ENCODE measurements at regions not wholly inside any gene's neighbourhood (a gene's known extent, or its start where the extent isn't known, plus 50 kb on each side); places are given as distances from the start of the nearest gene placed in this dataset.

- TF ChIP-seq CTCF (IDR thresholded peaks at IDR 0.05), result no peak
- H3K9me3 Mint-ChIP-seq (ENCODE audit: unreplicated experiment), result no peaks in the 10 kb centered on the region
- no peak overlapping the region for H3K27ac Mint-ChIP-seq (ENCODE audit: unreplicated experiment)
- no peaks in the 10 kb centered on the region for H3K36me3 Mint-ChIP-seq (ENCODE audit: unreplicated experiment)
- DNase-seq (ENCODE audit: extremely low spot score, unreplicated experiment), result no peak
- no peak overlapping the region for H3K4me3 Mint-ChIP-seq (ENCODE audit: unreplicated experiment)
- no peaks in the 10 kb centered on the region for H3K27me3 Mint-ChIP-seq (ENCODE audit: unreplicated experiment)
- H3K4me1 Mint-ChIP-seq (ENCODE audit: unreplicated experiment), result peaks cover 5% of the 10 kb centered on the region
Observed at GRCh38 chr3:64998317-64998716, 310.5 kb upstream of the ADAMTS9 start.

DNA sequence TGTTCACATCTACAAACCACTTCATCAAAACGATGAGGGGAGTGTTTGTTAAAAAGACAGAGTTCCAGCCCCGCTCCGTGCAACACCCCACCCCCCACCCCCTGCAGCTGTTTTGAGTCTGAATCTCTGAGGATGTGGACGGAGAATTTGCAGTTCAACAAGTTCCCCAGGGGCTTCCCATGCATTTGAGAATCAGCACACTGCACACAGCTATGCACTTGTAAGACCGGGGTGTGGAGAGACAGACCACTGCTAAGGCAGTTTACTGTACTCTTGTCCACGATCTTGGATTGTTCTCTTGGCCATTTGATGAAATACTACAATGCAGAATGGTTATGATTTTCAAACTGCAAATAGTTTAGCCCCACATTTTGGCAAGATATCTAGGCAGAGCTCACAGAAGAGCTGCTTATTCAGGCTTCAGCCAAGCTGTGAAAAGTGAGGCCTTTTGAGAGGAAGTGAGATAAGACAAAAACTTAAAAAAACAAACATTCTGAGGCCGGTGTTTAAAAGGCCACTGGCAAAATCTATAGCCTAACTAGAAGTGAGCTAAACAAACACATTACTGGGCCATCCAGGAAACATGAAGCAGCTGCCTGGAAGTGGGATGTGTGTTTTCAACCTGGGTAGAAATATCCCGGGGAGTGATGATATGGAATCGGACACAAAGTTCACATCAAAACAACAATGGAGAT, 308.2 kb upstream of the ADAMTS9 start:
- DNase-seq (ENCODE audit: extremely low spot score, unreplicated experiment), result no peak
- Mint-ChIP-seq H3K36me3 (ENCODE audit: unreplicated experiment) (no peaks in the 10 kb centered on the region), H3K9me3 (ENCODE audit: unreplicated experiment) (no peaks in the 10 kb centered on the region), H3K27me3 (ENCODE audit: unreplicated experiment) (no peaks in the 10 kb centered on the region), H3K4me3 (ENCODE audit: unreplicated experiment) (no peak overlapping the region), H3K4me1 (ENCODE audit: unreplicated experiment) (peaks cover 5% of the 10 kb centered on the region), H3K27ac (ENCODE audit: unreplicated experiment) (no peak overlapping the region)
- TF ChIP-seq CTCF (IDR thresholded peaks at IDR 0.05), result no peak

GRCh38 chr3:64993781-64994180, 306.0 kb upstream of the ADAMTS9 start:
- DNase-seq (ENCODE audit: extremely low spot score, unreplicated experiment), result no peak
- TF ChIP-seq CTCF (IDR thresholded peaks at IDR 0.05), result no peak
- no peaks in the 10 kb centered on the region for H3K27me3 Mint-ChIP-seq (ENCODE audit: unreplicated experiment)
- H3K9me3 Mint-ChIP-seq (ENCODE audit: unreplicated experiment), result no peaks in the 10 kb centered on the region
- no peak overlapping the region for H3K4me3 Mint-ChIP-seq (ENCODE audit: unreplicated experiment)
- no peaks in the 10 kb centered on the region for H3K36me3 Mint-ChIP-seq (ENCODE audit: unreplicated experiment)
- peaks cover 5% of the 10 kb centered on the region for H3K4me1 Mint-ChIP-seq (ENCODE audit: unreplicated experiment)
- no peak overlapping the region for H3K27ac Mint-ChIP-seq (ENCODE audit: unreplicated experiment)

DNA sequence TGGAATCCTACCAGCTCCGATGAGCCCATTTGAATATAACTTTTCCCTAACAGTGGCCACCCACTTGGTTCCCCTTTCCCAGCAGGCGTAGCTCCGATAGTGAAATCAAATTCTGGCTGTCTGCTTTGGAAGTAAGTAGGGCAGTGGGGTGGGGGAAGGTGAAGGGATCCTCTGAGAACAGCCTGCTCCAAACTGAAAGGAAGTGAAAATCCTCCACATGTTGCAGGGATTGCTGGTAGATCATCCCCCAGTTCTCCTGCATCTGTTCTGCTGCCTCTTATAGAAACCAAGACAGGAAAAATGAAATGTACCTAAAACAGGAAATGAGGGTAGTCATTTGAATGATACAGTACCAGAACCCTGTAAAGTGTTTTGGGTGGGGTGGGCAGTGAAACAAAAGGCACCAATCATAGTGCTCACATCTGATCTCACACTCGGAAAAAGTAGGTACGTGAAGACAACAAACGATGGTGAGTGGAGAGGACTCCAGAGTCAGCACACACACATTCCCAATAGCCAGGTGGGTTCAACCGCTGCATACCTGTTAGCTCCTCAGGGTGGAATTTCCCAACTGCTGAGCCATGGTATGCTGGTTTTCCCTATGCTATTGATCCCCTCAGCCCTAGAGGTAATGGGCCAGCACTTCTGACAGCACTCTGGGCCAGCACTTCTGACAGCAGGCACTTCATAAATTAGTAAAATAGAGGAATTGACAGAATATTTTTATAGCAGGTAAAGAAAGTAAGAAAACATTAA, 304.9 kb upstream of the ADAMTS9 start:
- peaks cover 5% of the 10 kb centered on the region for H3K4me1 Mint-ChIP-seq (ENCODE audit: unreplicated experiment)
- DNase-seq (ENCODE audit: extremely low spot score, unreplicated experiment), result no peak
- no peak overlapping the region for H3K27ac Mint-ChIP-seq (ENCODE audit: unreplicated experiment)
- no peak overlapping the region for H3K4me3 Mint-ChIP-seq (ENCODE audit: unreplicated experiment)
- H3K36me3 Mint-ChIP-seq (ENCODE audit: unreplicated experiment), result no peaks in the 10 kb centered on the region
- no peaks in the 10 kb centered on the region for H3K27me3 Mint-ChIP-seq (ENCODE audit: unreplicated experiment)
- H3K9me3 Mint-ChIP-seq (ENCODE audit: unreplicated experiment), result no peaks in the 10 kb centered on the region
- TF ChIP-seq CTCF (IDR thresholded peaks at IDR 0.05), result no peak

DNA sequence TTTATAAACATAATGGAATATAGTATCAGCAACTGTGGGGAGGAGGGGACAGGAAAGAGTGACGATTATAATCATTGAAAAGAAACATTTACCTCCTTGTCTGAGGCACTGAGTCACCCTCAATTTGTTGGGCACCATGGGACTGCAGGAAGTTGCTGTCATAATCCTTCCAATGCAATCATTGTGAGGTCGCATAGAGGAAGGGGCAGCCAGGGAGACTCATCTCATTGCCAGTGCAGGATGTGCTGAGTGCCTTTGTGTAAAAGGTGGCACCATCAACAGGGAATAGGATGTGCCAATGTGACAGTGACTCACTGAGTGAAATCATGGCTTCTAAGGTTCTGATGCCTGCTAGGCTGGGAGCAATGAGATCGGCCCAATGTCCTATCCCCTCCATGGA, 300.4 kb upstream of the ADAMTS9 start:
- no peak overlapping the region for H3K4me3 Mint-ChIP-seq (ENCODE audit: unreplicated experiment)
- H3K4me1 Mint-ChIP-seq (ENCODE audit: unreplicated experiment), result no peaks in the 10 kb centered on the region
- H3K9me3 Mint-ChIP-seq (ENCODE audit: unreplicated experiment), result no peaks in the 10 kb centered on the region
- no peaks in the 10 kb centered on the region for H3K27me3 Mint-ChIP-seq (ENCODE audit: unreplicated experiment)
- no peak for TF ChIP-seq CTCF (IDR thresholded peaks at IDR 0.05)
- no peak overlapping the region for H3K27ac Mint-ChIP-seq (ENCODE audit: unreplicated experiment)
- no peaks in the 10 kb centered on the region for H3K36me3 Mint-ChIP-seq (ENCODE audit: unreplicated experiment)
- DNase-seq (ENCODE audit: extremely low spot score, unreplicated experiment), result no peak

Measured in osteocyte (in vitro differentiated cells).